ENCODE measurements at regions not wholly inside any gene's neighbourhood (a gene's known extent, or its start where the extent isn't known, plus 50 kb on each side); places are given as distances from the start of the nearest gene placed in this dataset.

DNA sequence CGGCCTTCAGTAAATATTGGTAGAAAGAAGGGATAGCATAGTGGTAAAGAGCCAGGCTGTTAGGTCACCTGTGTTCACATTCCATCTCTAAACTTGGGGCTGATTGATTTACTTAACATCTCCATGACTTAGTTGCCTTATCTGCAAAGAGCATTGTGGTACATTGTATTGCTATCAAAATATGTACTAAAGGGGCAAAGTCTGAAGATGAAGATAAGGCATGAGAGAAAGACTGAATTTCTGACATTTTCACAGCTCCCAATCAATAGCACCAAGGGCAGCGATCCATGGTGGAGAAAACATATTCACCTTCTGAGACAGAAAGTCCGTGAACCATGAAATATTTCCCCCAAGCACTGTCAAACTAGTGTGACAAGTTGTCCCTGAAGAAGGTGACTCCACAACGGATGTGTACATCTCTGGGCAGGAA, 223.3 kb upstream of the STXBP5 start:
- no peaks in the 10 kb centered on the region for H3K9me2 ChIP-seq (replicated peaks; ENCODE audit: insufficient read depth, low read length)
- DNase-seq, result no peak

DNA sequence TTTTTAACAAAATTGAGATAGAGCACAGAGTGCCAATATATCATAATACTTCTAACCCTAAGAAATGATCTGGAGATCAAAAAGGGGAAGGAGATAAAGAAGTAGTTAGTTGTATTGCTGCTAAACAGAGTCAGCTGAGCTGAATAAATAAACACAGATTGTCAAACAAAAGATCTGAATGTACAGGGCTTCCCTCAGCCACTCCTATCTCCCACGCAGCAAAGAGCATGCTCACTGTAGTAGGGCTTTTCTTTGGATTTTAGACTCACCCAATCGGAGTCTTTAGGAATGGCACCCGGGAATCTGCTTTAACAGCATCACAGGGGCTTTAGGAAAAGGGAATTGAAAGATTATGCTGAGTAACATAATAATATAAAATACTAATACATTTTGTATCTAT, 222.2 kb upstream of the STXBP5 start:
- no peaks in the 10 kb centered on the region for H3K4me1 ChIP-seq (ENCODE audit: low read length)
- H3K79me2 ChIP-seq (ENCODE audit: low read length), result no peaks in the 10 kb centered on the region
- no peaks in the 10 kb centered on the region for H3K9me2 ChIP-seq (replicated peaks; ENCODE audit: insufficient read depth, low read length)
- H3K9me3 ChIP-seq (replicated peaks; ENCODE audit: insufficient read depth, low read length), result no peaks in the 10 kb centered on the region
- no peaks in the 10 kb centered on the region for H4K20me1 ChIP-seq (ENCODE audit: insufficient read depth, low read length)
- no peak for DNase-seq
- no peak overlapping the region for H3K9ac ChIP-seq (ENCODE audit: low read length)
- no peak overlapping the region for H3K4me3 ChIP-seq (ENCODE audit: low read length)
- TF ChIP-seq, protein P1, sequence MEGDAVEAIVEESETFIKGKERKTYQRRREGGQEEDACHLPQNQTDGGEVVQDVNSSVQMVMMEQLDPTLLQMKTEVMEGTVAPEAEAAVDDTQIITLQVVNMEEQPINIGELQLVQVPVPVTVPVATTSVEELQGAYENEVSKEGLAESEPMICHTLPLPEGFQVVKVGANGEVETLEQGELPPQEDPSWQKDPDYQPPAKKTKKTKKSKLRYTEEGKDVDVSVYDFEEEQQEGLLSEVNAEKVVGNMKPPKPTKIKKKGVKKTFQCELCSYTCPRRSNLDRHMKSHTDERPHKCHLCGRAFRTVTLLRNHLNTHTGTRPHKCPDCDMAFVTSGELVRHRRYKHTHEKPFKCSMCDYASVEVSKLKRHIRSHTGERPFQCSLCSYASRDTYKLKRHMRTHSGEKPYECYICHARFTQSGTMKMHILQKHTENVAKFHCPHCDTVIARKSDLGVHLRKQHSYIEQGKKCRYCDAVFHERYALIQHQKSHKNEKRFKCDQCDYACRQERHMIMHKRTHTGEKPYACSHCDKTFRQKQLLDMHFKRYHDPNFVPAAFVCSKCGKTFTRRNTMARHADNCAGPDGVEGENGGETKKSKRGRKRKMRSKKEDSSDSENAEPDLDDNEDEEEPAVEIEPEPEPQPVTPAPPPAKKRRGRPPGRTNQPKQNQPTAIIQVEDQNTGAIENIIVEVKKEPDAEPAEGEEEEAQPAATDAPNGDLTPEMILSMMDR (IDR thresholded peaks at IDR 0.05; ENCODE audit: low read length), result no peak
- TF ChIP-seq EZH2phosphoT487 (IDR thresholded peaks at IDR 0.05; ENCODE audit: low read length) (no peak), EZH2 (optimal IDR thresholded peaks at IDR 0.05; ENCODE audit: low read depth, low read length) (no peak)
- no peak overlapping the region for H3K4me2 ChIP-seq (ENCODE audit: low read depth, low read length)
- no peaks in the 10 kb centered on the region for H3F3A ChIP-seq (ENCODE audit: insufficient read depth, low read length)
- no peaks in the 10 kb centered on the region for H3K36me3 ChIP-seq (replicated peaks; ENCODE audit: insufficient read depth, low read length)
- no peak overlapping the region for H3K27ac ChIP-seq (ENCODE audit: low read length)
- no peak overlapping the region for H2AFZ ChIP-seq (ENCODE audit: low read length)
- H3K27me3 ChIP-seq (replicated peaks; ENCODE audit: insufficient read depth, low read length), result no peaks in the 10 kb centered on the region

More for the DNA sequence above, 223.3 kb upstream of the STXBP5 start:
- no peak overlapping the region for H3K4me3 ChIP-seq (ENCODE audit: low read length)
- H3K27me3 ChIP-seq (replicated peaks; ENCODE audit: insufficient read depth, low read length), result no peaks in the 10 kb centered on the region
- no peaks in the 10 kb centered on the region for H3K79me2 ChIP-seq (ENCODE audit: low read length)
- no peaks in the 10 kb centered on the region for H3F3A ChIP-seq (ENCODE audit: insufficient read depth, low read length)
- no peaks in the 10 kb centered on the region for H3K36me3 ChIP-seq (replicated peaks; ENCODE audit: insufficient read depth, low read length)
- H2AFZ ChIP-seq (ENCODE audit: low read length), result no peak overlapping the region
- TF ChIP-seq EZH2 (optimal IDR thresholded peaks at IDR 0.05; ENCODE audit: low read depth, low read length) (no peak), EZH2phosphoT487 (IDR thresholded peaks at IDR 0.05; ENCODE audit: low read length) (no peak)
- TF ChIP-seq, protein P1 (IDR thresholded peaks at IDR 0.05; ENCODE audit: low read length), result no peak
- no peaks in the 10 kb centered on the region for H3K9me3 ChIP-seq (replicated peaks; ENCODE audit: insufficient read depth, low read length)
- H3K9ac ChIP-seq (ENCODE audit: low read length), result no peak overlapping the region
- no peak overlapping the region for H3K27ac ChIP-seq (ENCODE audit: low read length)
- H4K20me1 ChIP-seq (ENCODE audit: insufficient read depth, low read length), result no peaks in the 10 kb centered on the region
- H3K4me2 ChIP-seq (ENCODE audit: low read depth, low read length), result no peak overlapping the region
- H3K4me1 ChIP-seq (ENCODE audit: low read length), result no peaks in the 10 kb centered on the region

GRCh38 chr6:146984251-146984924, 219.8 kb upstream of the STXBP5 start:
- Histone ChIP-seq H3K9me2 (replicated peaks; ENCODE audit: insufficient read depth, low read length) (no peaks in the 10 kb centered on the region), H3K27me3 (replicated peaks; ENCODE audit: insufficient read depth, low read length) (no peaks in the 10 kb centered on the region), H3K4me2 (ENCODE audit: low read depth, low read length) (no peak overlapping the region), H4K20me1 (ENCODE audit: insufficient read depth, low read length) (no peaks in the 10 kb centered on the region), H3K4me1 (ENCODE audit: low read length) (no peaks in the 10 kb centered on the region), H3K9ac (ENCODE audit: low read length) (no peak overlapping the region), H3K36me3 (replicated peaks; ENCODE audit: insufficient read depth, low read length) (no peaks in the 10 kb centered on the region), H2AFZ (ENCODE audit: low read length) (no peak overlapping the region), H3K9me3 (replicated peaks; ENCODE audit: insufficient read depth, low read length) (no peaks in the 10 kb centered on the region), H3K27ac (ENCODE audit: low read length) (no peak overlapping the region), H3K4me3 (ENCODE audit: low read length) (no peak overlapping the region), H3K79me2 (ENCODE audit: low read length) (no peaks in the 10 kb centered on the region), H3F3A (ENCODE audit: insufficient read depth, low read length) (no peaks in the 10 kb centered on the region)
- no peak for TF ChIP-seq EZH2 (optimal IDR thresholded peaks at IDR 0.05; ENCODE audit: low read depth, low read length)
- TF ChIP-seq, protein P1 (IDR thresholded peaks at IDR 0.05; ENCODE audit: low read length), result no peak
- no peak for DNase-seq

All from MM.1S (cell line).